ENCODE measurements at regions not wholly inside any gene's neighbourhood (a gene's known extent, or its start where the extent isn't known, plus 50 kb on each side); places are given as distances from the start of the nearest gene placed in this dataset.

DNA sequence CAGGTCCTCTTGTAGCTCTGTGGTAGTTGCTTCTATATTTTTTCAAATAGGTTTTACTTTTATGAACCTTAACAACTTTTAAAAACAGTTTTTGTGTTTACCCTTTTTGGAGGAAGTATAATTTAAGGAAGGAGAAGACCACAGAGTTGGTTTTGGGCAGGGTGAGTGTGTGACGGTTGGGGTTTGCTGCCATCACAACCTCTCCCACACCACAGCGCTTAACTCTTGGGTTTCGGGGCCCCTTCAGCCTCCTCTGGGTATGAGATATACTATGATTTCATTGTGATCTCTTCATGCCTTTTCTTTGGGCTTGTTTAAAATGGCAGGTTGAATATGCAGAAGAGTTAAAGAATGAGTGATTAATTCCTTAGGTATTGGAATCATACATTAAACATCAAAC, 228.7 kb upstream of the CRY1 start:
- POLR2A ChIA-PET, result no interaction called here

GRCh38 chr12:107325075-107325608, 231.8 kb upstream of the CRY1 start:
- TF ChIP-seq FOS (IDR thresholded peaks at IDR 0.05; ENCODE audit: borderline replicate concordance, insufficient read depth, low read length) (no peak), MAX (IDR thresholded peaks at IDR 0.05; ENCODE audit: insufficient read depth, insufficient read length) (no peak), MYC (IDR thresholded peaks at IDR 0.05; ENCODE audit: low read depth, low read length) (no peak)
- no peaks in the 10 kb centered on the region for H3K36me3 ChIP-seq (ENCODE audit: control insufficient read depth in 2 of 2, extremely low read depth in 1 of 2, insufficient read depth in 2 of 2, low read length in 2 of 2)
- POLR2A ChIA-PET, result no interaction called here
- H3K9me1 ChIP-seq (replicated peaks; ENCODE audit: control insufficient read depth, extremely low read depth, insufficient read depth, low read length), result no peaks in the 10 kb centered on the region
- FAIRE-seq (no peak), DNase-seq (ENCODE audit: low read depth, low spot score) (no peak)
- H3K4me2 ChIP-seq (ENCODE audit: insufficient read depth, low read length), result no peak overlapping the region
- H3K4me3 ChIP-seq (replicated peaks in 1 of 3; ENCODE audit: insufficient read depth in 1 of 3, low read depth in 1 of 3, low read length in 3 of 3), result no peak overlapping the region
- peaks cover 40 to 44% of the 10 kb centered on the region in 2 experiments for H3K27me3 ChIP-seq (ENCODE audit: control insufficient read depth in 2 of 2, insufficient read depth in 2 of 2, low read length in 2 of 2)
- no peak overlapping the region for H3K27ac ChIP-seq (ENCODE audit: insufficient read depth, low read depth, low read length)
- CTCF ChIA-PET, result interaction anchor here (1.0 kb wide), 1 partner anchor 193 kb away, joined by 3 read pairs; no protein-coding TSS in a partner anchor
- BruUV-seq (replicated peaks), result no TSS peak
- no peak overlapping the region for H3K9ac ChIP-seq (replicated peaks; ENCODE audit: extremely low read depth, insufficient read depth, low read length)
- no peak overlapping the region for H2AFZ ChIP-seq (ENCODE audit: low read depth, low read length)
- H3K79me2 ChIP-seq (ENCODE audit: control insufficient read depth, insufficient read depth, low read length), result no peaks in the 10 kb centered on the region
- no peaks in the 10 kb centered on the region for H4K20me1 ChIP-seq (replicated peaks; ENCODE audit: control insufficient read depth, extremely low read depth, insufficient read depth, low read length)
- H3K9me3 ChIP-seq (replicated peaks; ENCODE audit: control insufficient read depth, insufficient read depth, low read length), result no peaks in the 10 kb centered on the region
- dilution Hi-C loops (cut with MboI; ENCODE audit: extremely low pct_ligation_motif_present, low sequenced_read_pairs) (no loop called here), intact Hi-C loops (cut with micrococcal nuclease) (loop anchor here (5.0 kb wide), 1 partner anchor 192 kb away; no protein-coding TSS in a partner anchor)
- peaks cover 20% of the 10 kb centered on the region for H3K4me1 ChIP-seq (ENCODE audit: control insufficient read depth, extremely low read depth, insufficient read depth, low read length)

More for the DNA sequence above, 228.7 kb upstream of the CRY1 start:
- BruUV-seq (replicated peaks), result no TSS peak
- Histone ChIP-seq H4K20me1 (replicated peaks; ENCODE audit: control insufficient read depth, extremely low read depth, insufficient read depth, low read length) (no peaks in the 10 kb centered on the region), H3K36me3 (ENCODE audit: control insufficient read depth in 2 of 2, extremely low read depth in 1 of 2, insufficient read depth in 2 of 2, low read length in 2 of 2) (no peaks in the 10 kb centered on the region), H2AFZ (ENCODE audit: low read depth, low read length) (no peak overlapping the region), H3K9ac (replicated peaks; ENCODE audit: extremely low read depth, insufficient read depth, low read length) (no peak overlapping the region), H3K9me1 (replicated peaks; ENCODE audit: control insufficient read depth, extremely low read depth, insufficient read depth, low read length) (no peaks in the 10 kb centered on the region), H3K27ac (ENCODE audit: insufficient read depth, low read depth, low read length) (no peak overlapping the region), H3K79me2 (ENCODE audit: control insufficient read depth, insufficient read depth, low read length) (no peaks in the 10 kb centered on the region), H3K4me2 (ENCODE audit: insufficient read depth, low read length) (no peak overlapping the region), H3K9me3 (replicated peaks; ENCODE audit: control insufficient read depth, insufficient read depth, low read length) (no peaks in the 10 kb centered on the region), H3K27me3 (ENCODE audit: control insufficient read depth in 2 of 2, insufficient read depth in 2 of 2, low read length in 2 of 2) (peaks cover 47 to 59% of the 10 kb centered on the region in 2 experiments), H3K4me1 (ENCODE audit: control insufficient read depth, extremely low read depth, insufficient read depth, low read length) (peaks cover 20% of the 10 kb centered on the region), H3K4me3 (replicated peaks in 1 of 3; ENCODE audit: insufficient read depth in 1 of 3, low read depth in 1 of 3, low read length in 3 of 3) (no peak overlapping the region)
- intact Hi-C loops (cut with micrococcal nuclease), result no loop called here
- dilution Hi-C loops (cut with MboI; ENCODE audit: extremely low pct_ligation_motif_present, low sequenced_read_pairs), result no loop called here
- DNase-seq (ENCODE audit: low read depth, low spot score) (no peak), FAIRE-seq (no peak)
- no peak for TF ChIP-seq POLR2AphosphoS5 (IDR thresholded peaks at IDR 0.05; ENCODE audit: insufficient read depth, low read depth, low read length)
- no peak for TF ChIP-seq GATA2 (IDR thresholded peaks at IDR 0.05; ENCODE audit: insufficient read depth, insufficient read length, low read depth, low read length)
- TF ChIP-seq, protein P1, sequence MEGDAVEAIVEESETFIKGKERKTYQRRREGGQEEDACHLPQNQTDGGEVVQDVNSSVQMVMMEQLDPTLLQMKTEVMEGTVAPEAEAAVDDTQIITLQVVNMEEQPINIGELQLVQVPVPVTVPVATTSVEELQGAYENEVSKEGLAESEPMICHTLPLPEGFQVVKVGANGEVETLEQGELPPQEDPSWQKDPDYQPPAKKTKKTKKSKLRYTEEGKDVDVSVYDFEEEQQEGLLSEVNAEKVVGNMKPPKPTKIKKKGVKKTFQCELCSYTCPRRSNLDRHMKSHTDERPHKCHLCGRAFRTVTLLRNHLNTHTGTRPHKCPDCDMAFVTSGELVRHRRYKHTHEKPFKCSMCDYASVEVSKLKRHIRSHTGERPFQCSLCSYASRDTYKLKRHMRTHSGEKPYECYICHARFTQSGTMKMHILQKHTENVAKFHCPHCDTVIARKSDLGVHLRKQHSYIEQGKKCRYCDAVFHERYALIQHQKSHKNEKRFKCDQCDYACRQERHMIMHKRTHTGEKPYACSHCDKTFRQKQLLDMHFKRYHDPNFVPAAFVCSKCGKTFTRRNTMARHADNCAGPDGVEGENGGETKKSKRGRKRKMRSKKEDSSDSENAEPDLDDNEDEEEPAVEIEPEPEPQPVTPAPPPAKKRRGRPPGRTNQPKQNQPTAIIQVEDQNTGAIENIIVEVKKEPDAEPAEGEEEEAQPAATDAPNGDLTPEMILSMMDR (IDR thresholded peaks at IDR 0.05; ENCODE audit: extremely low read depth in 1 of 2, insufficient read depth in 1 of 2, low read depth in 1 of 2, low read length in 2 of 2), result no peak
- TF ChIP-seq MYC (IDR thresholded peaks at IDR 0.05; ENCODE audit: low read depth, low read length), result no peak
- TF ChIP-seq POLR2A (IDR thresholded peaks at IDR 0.05; ENCODE audit: low read depth, low read length), result no peak
- TF ChIP-seq EZH2 (IDR thresholded peaks at IDR 0.05; ENCODE audit: borderline replicate concordance, low read depth, low read length, severe bottlenecking), result no peak
- CTCF ChIA-PET, result no interaction called here
